ENCODE measurements at regions not wholly inside any gene's neighbourhood (a gene's known extent, or its start where the extent isn't known, plus 50 kb on each side); places are given as distances from the start of the nearest gene placed in this dataset.

DNA sequence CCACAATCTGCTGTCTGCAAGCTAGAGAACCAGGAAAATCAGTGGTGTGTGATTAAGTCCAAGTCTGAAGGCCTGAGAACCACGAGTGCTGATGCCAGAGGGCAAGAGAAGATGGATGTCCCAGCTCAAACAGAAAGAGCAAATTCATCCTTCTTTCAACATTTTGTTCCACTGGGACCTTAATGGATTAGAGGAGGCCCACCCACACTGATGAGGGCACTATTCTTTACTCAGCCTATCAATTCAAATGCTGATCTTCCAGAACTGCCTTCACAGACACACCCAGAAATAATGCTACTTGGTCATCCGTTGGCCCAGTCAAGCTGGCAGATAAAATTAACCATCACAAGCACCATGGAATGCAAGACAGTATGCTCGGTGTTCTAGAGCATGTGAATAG, 226.6 kb upstream of the SASH1 start:
- no peak for TF ChIP-seq POLR2A (IDR thresholded peaks at IDR 0.05; ENCODE audit: low read length)
- no peak for TF ChIP-seq GATA1 (IDR thresholded peaks at IDR 0.05; ENCODE audit: low read depth, low read length)
